ENCODE measurements at regions not wholly inside any gene's neighbourhood (a gene's known extent, or its start where the extent isn't known, plus 50 kb on each side); places are given as distances from the start of the nearest gene placed in this dataset.

DNA sequence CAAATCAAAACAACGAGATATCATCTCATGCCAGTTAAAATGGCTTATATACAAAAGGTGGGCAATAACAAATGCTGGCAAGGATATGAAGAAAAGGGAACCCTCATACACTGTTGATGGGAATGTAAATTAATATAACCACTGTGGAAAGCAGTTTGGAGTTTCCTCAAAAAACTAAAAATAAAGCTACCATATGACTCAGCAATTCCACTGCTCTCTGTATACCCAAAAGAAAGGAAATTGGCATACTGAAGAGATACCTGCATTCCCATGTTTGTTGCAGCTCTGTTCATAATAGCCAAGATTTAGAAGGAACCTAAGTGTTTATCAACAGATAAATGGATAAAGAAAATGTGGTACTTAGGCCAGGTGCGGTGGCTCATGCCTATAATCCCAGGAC, 124.8 kb downstream of the MSTN start:
- ATAC-seq (no peak), DNase-seq (no peak)
- Mint-ChIP-seq H3K27ac (no peak overlapping the region), H3K4me3 (no peak overlapping the region), H3K9me3 (peaks cover 31% of the 10 kb centered on the region), H3K4me1 (no peaks in the 10 kb centered on the region), H3K27me3 (peaks cover 4% of the 10 kb centered on the region), H3K36me3 (ENCODE audit: low read depth) (peaks cover 2% of the 10 kb centered on the region)

GRCh38 chr2:189933911-189934399, 128.6 kb downstream of the MSTN start:
- peaks cover 4% of the 10 kb centered on the region for H3K9me3 Mint-ChIP-seq
- no peak overlapping the region for H3K4me3 Mint-ChIP-seq
- no peak overlapping the region for H3K27ac Mint-ChIP-seq
- ATAC-seq (no peak), DNase-seq (no peak)
- H3K36me3 Mint-ChIP-seq (ENCODE audit: low read depth) = no peaks in the 10 kb centered on the region
- H3K27me3 Mint-ChIP-seq = peaks cover 5% of the 10 kb centered on the region
- no peaks in the 10 kb centered on the region for H3K4me1 Mint-ChIP-seq

DNA sequence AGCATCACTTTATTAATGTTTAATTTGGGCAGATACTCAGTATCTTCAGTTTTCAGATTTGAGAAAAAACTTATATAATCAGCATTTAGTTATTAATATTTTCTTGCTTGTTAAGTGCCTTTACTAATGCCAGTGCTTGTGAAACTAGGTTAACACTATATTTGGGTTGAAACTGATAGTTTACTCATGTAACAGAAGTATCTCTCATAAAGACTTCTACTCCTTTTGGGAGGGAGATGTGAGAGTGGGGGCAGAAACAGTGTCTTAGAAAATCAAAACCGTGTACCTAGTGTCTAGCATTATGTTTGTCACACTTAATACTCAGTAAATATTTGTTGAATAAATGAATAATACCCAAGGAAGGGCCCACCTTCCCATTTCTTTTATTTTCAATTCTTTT, 129.5 kb downstream of the MSTN start:
- ATAC-seq (no peak), DNase-seq (no peak)
- H3K36me3 Mint-ChIP-seq (ENCODE audit: low read depth) = no peaks in the 10 kb centered on the region
- no peaks in the 10 kb centered on the region for H3K4me1 Mint-ChIP-seq
- H3K27me3 Mint-ChIP-seq = peaks cover 5% of the 10 kb centered on the region
- no peaks in the 10 kb centered on the region for H3K9me3 Mint-ChIP-seq
- no peak overlapping the region for H3K27ac Mint-ChIP-seq
- H3K4me3 Mint-ChIP-seq = no peak overlapping the region

DNA sequence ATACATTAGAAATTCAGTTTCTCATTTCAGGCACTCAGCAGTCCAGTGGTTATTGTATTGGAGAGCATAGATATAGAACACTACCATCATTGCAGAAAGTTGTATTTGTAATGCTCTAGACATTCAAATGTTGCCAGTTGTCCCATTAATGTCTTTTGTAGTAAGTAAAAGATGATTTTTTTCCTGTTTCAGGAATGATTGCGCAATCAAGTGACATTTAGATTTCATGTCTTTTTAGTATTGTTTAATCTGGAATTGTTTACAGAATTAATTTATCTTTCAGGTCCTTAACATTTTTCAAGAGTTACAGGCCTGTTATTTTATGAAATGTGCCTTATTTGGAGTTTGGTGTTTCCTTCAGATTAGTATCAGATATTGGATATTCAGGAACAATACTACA, 134.7 kb downstream of the MSTN start:
- no peak overlapping the region for H3K4me3 Mint-ChIP-seq
- H3K4me1 Mint-ChIP-seq = no peaks in the 10 kb centered on the region
- DNase-seq (no peak), ATAC-seq (no peak)
- peaks cover 8% of the 10 kb centered on the region for H3K27me3 Mint-ChIP-seq
- no peaks in the 10 kb centered on the region for H3K9me3 Mint-ChIP-seq
- no peaks in the 10 kb centered on the region for H3K36me3 Mint-ChIP-seq (ENCODE audit: low read depth)
- H3K27ac Mint-ChIP-seq = no peak overlapping the region

All from activated naive CD8-positive, alpha-beta T cell treated with anti-CD3 and anti-CD28 coated beads, Interleukin-2, amount 50 U/mL, for 24 hours (primary cell).